Neural progenitor cell (in vitro differentiated cells): ENCODE measurements at regions not wholly inside any gene's neighbourhood (a gene's known extent, or its start where the extent isn't known, plus 50 kb on each side); places are given as distances from the start of the nearest gene placed in this dataset.

Experiments used
- DNase-seq: peaks from one replicate; pipeline ENCODE4 v3.0.0-alpha.2; 2016; ENCODE audit warnings: low spot score
- H2AFZ ChIP-seq: fragments of 200-600 bp; sonication (generic); replicated peaks from 2 replicates; pipeline ENCODE4 v1.6.1; 2016; ENCODE audit warnings: antibody characterized with exemption
- H3F3A ChIP-seq: fragments of 200-600 bp; sonication (generic); 2 replicates; pipeline ENCODE4 v1.6.1; 2016; ENCODE audit warnings: antibody characterized with exemption, low read depth
- H3K27ac ChIP-seq: fragments of 200-600 bp; sonication (generic); 2 replicates; pipeline ENCODE4 v1.5.1; 2016; ENCODE audit warnings: mild to moderate bottlenecking
- H3K27me3 ChIP-seq: fragments of 200-600 bp; sonication (generic); 2 replicates; pipeline ENCODE4 v1.6.1; 2016; ENCODE audit warnings: mild to moderate bottlenecking, moderate library complexity
- H3K36me3 ChIP-seq: fragments of 200-600 bp; sonication (generic); 2 replicates; pipeline ENCODE4 v1.5.1; 2016
- H3K4me1 ChIP-seq: fragments of 200-600 bp; sonication (generic); 2 replicates; pipeline ENCODE4 v1.6.1; 2016; ENCODE audit warnings: mixed run types
- H3K4me2 ChIP-seq: fragments of 200-600 bp; sonication (generic); 2 replicates; pipeline ENCODE4 v1.6.1; 2016
- H3K4me3 ChIP-seq: fragments of 200-600 bp; sonication (generic); 2 replicates; pipeline ENCODE4 v1.5.1; 2016
- H3K79me2 ChIP-seq: fragments of 200-600 bp; sonication (generic); 2 replicates; pipeline ENCODE4 v1.6.1; 2016; ENCODE audit warnings: low read depth
- H3K9ac ChIP-seq: fragments of 200-600 bp; sonication (generic); 2 replicates; pipeline ENCODE4 v1.6.1; 2016
- H3K9me3 ChIP-seq: fragments of 200-600 bp; sonication (generic); 2 replicates; pipeline ENCODE4 v1.5.1; 2016; ENCODE audit warnings: low read depth
- H4K20me1 ChIP-seq: fragments of 200-600 bp; sonication (generic); 2 replicates; pipeline ENCODE4 v1.6.1; 2016; ENCODE audit warnings: low read depth
- H3K27ac Mint-ChIP-seq: 3 replicates; pipeline ENCODE4 v1.8.0; 2021; ENCODE audit warnings: mixed read lengths
- H3K27me3 Mint-ChIP-seq: 2 replicates; pipeline ENCODE4 v1.8.0; 2022; ENCODE audit warnings: low read depth, mild to moderate bottlenecking, inconsistent platforms, moderate library complexity, mixed read lengths; ENCODE audit not compliant: insufficient read depth
- H3K36me3 Mint-ChIP-seq: 3 replicates; pipeline ENCODE4 v1.8.0; 2021; ENCODE audit warnings: mixed read lengths
- H3K4me1 Mint-ChIP-seq: 3 replicates; pipeline ENCODE4 v1.8.0; 2021; ENCODE audit warnings: mixed read lengths
- H3K4me3 Mint-ChIP-seq: 3 replicates; pipeline ENCODE4 v1.8.0; 2021; ENCODE audit warnings: mild to moderate bottlenecking, moderate library complexity, mixed read lengths
- H3K9me3 Mint-ChIP-seq: 3 replicates; pipeline ENCODE4 v1.8.0; 2020; ENCODE audit warnings: mixed read lengths
- EZH2 ChIP-seq: fragments of 200-600 bp; sonication (generic); IDR thresholded peaks from 2 replicates; pipeline ENCODE4 v1.6.1; 2017; ENCODE audit warnings: antibody characterized with exemption, mild to moderate bottlenecking, moderate library complexity
- EZH2phosphoT487 ChIP-seq: fragments of 200-600 bp; sonication (generic); IDR thresholded peaks from 2 replicates; pipeline ENCODE4 v1.6.1; 2017; ENCODE audit warnings: antibody characterized with exemption
- TF ChIP-seq, protein P1 (sequence below): fragments of 200-600 bp; sonication (generic); IDR thresholded peaks from 2 replicates; pipeline ENCODE4 v1.5.1; 2017; ENCODE audit warnings: antibody characterized with exemption, mild to moderate bottlenecking

DNA sequence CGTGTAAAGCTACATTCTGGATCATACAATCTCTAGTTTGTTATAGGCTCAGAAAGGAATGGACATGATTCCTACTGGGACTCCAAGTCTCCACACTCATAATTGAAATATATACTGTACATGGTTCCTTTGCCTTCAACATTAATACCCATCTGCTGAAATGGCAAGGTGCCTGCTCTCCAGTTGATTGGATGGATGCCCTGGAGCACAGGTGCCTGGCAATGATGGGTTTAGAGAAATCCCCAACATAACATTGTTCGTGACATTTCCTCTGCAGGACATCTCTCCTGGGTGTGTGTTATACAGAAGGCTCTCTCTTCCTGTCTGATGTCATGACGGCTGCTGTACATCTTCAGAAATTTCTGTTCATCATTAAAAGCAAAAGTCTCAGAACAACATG, 449.7 kb upstream of the CWC22 start:
- Mint-ChIP-seq H3K27ac (no peak overlapping the region), H3K4me1 (no peaks in the 10 kb centered on the region), H3K27me3 (no peaks in the 10 kb centered on the region), H3K4me3 (no peak overlapping the region), H3K36me3 (no peaks in the 10 kb centered on the region), H3K9me3 (no peaks in the 10 kb centered on the region)
- no peaks in the 10 kb centered on the region for H4K20me1 ChIP-seq
- H3K4me1 ChIP-seq, result no peaks in the 10 kb centered on the region
- TF ChIP-seq, protein P1, sequence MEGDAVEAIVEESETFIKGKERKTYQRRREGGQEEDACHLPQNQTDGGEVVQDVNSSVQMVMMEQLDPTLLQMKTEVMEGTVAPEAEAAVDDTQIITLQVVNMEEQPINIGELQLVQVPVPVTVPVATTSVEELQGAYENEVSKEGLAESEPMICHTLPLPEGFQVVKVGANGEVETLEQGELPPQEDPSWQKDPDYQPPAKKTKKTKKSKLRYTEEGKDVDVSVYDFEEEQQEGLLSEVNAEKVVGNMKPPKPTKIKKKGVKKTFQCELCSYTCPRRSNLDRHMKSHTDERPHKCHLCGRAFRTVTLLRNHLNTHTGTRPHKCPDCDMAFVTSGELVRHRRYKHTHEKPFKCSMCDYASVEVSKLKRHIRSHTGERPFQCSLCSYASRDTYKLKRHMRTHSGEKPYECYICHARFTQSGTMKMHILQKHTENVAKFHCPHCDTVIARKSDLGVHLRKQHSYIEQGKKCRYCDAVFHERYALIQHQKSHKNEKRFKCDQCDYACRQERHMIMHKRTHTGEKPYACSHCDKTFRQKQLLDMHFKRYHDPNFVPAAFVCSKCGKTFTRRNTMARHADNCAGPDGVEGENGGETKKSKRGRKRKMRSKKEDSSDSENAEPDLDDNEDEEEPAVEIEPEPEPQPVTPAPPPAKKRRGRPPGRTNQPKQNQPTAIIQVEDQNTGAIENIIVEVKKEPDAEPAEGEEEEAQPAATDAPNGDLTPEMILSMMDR, result no peak
- TF ChIP-seq EZH2 (no peak), EZH2phosphoT487 (no peak)
- H3K4me3 ChIP-seq, result no peak overlapping the region
- H3K27ac ChIP-seq, result no peak overlapping the region
- H3K9me3 ChIP-seq, result no peaks in the 10 kb centered on the region
- no peak overlapping the region for H3K9ac ChIP-seq
- H3K36me3 ChIP-seq, result no peaks in the 10 kb centered on the region
- no peaks in the 10 kb centered on the region for H3F3A ChIP-seq
- no peaks in the 10 kb centered on the region for H3K27me3 ChIP-seq
- H3K4me2 ChIP-seq, result no peak overlapping the region
- H2AFZ ChIP-seq, result no peak overlapping the region
- no peak for DNase-seq
- no peaks in the 10 kb centered on the region for H3K79me2 ChIP-seq

DNA sequence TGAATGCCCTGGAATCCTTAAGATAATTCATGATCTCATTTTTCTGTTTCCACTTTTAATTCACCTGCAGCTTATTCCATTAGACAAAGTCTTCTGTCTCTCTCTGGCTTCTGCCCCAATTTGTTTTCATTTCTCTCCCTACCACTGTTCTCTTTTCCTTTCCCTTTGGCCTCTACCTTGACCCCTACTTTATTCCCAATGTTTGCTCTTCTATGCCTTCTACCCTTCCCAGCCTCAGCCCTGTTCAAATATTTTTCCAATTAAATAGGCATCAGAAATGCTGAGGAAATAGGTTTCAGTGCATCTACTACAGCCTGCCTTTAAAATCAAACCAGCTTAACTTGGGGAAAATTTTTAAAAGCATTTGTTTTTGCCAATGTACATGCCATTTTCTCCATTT, 443.7 kb upstream of the CWC22 start:
- Mint-ChIP-seq H3K4me1 (no peaks in the 10 kb centered on the region), H3K4me3 (no peak overlapping the region), H3K36me3 (no peaks in the 10 kb centered on the region), H3K9me3 (no peaks in the 10 kb centered on the region), H3K27ac (no peak overlapping the region), H3K27me3 (no peaks in the 10 kb centered on the region)
- H3K4me2 ChIP-seq, result no peak overlapping the region
- H3K36me3 ChIP-seq, result no peaks in the 10 kb centered on the region
- H2AFZ ChIP-seq, result no peak overlapping the region
- no peak for DNase-seq
- no peak overlapping the region for H3K4me3 ChIP-seq
- no peaks in the 10 kb centered on the region for H3K79me2 ChIP-seq
- H3K27me3 ChIP-seq, result no peaks in the 10 kb centered on the region
- H3F3A ChIP-seq, result no peaks in the 10 kb centered on the region
- H3K27ac ChIP-seq, result no peak overlapping the region
- TF ChIP-seq EZH2, result no peak
- TF ChIP-seq EZH2phosphoT487, result no peak
- TF ChIP-seq, protein P1, result no peak
- no peaks in the 10 kb centered on the region for H3K4me1 ChIP-seq
- H3K9ac ChIP-seq, result no peak overlapping the region
- no peaks in the 10 kb centered on the region for H3K9me3 ChIP-seq
- H4K20me1 ChIP-seq, result no peaks in the 10 kb centered on the region

DNA sequence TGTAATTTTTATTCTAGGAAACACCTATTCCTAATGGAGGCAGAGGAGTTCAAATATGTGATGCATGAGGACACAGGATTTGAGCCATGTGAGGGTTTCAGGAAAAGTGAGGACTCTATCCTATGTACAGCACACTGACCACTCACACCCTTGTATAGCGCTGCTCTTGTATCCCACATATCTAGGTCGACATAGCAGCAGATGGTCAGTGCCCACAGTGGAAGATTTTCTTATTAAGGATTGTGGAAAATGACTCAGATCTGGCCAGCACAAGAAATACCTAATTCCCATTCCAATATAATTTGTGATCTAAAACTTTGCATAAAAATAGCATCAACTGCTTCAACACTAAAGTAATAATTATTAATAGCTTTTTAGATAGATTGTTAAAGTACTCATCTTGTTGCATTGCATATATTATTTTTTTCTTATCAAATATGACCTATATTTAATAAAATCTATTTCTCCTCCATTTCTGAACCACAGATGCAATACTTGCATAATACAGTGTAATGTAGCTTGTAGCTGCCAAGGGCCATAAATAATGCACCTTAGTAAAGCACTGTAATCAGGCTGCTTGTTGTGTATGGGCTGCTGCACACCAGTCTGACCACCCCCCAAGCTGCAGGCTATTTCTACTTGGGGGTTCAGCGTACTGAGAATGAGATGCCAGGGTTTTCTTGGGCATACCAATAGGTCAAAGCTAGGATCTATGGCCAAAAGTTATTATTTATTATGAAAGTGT, 442.2 kb upstream of the CWC22 start:
- Histone ChIP-seq H4K20me1 (no peaks in the 10 kb centered on the region), H3K9ac (no peak overlapping the region), H3K4me3 (no peak overlapping the region), H3F3A (no peaks in the 10 kb centered on the region), H3K4me2 (no peak overlapping the region), H3K36me3 (no peaks in the 10 kb centered on the region), H3K27me3 (no peaks in the 10 kb centered on the region), H2AFZ (no peak overlapping the region), H3K9me3 (no peaks in the 10 kb centered on the region), H3K79me2 (no peaks in the 10 kb centered on the region), H3K4me1 (no peaks in the 10 kb centered on the region), H3K27ac (no peak overlapping the region)
- TF ChIP-seq EZH2 (no peak), EZH2phosphoT487 (no peak)
- TF ChIP-seq, protein P1, result no peak
- no peaks in the 10 kb centered on the region for H3K9me3 Mint-ChIP-seq
- no peak overlapping the region for H3K4me3 Mint-ChIP-seq
- H3K27me3 Mint-ChIP-seq, result no peaks in the 10 kb centered on the region
- DNase-seq, result no peak
- H3K4me1 Mint-ChIP-seq, result no peaks in the 10 kb centered on the region
- H3K27ac Mint-ChIP-seq, result no peak overlapping the region
- no peaks in the 10 kb centered on the region for H3K36me3 Mint-ChIP-seq
